Activated CD8-positive, alpha-beta memory T cell treated with anti-CD3 and anti-CD28 coated beads, Interleukin-2, amount 50 U/mL, for 4 hours (primary cell): ENCODE measurements at regions not wholly inside any gene's neighbourhood (a gene's known extent, or its start where the extent isn't known, plus 50 kb on each side); places are given as distances from the start of the nearest gene placed in this dataset.
"Not testable (repeated sequence)": the region's sequence is repeated elsewhere in the genome, so short reads cannot be mapped to it uniquely, and the experiment has no call there.

Experiments used
- DNase-seq: peaks from one replicate; pipeline ENCODE4 v3.0.0-alpha.2; 2020

- no peak for DNase-seq
Observed at GRCh38 chr22:48498526-48499331, 1328.9 kb downstream of the BRD1 start.

GRCh38 chr22:48497743-48498520 lies 1329.7 kb downstream of the BRD1 start:
- not testable (repeated sequence) for DNase-seq

GRCh38 chr22:48496987-48497650 lies 1330.6 kb downstream of the BRD1 start:
- no peak for DNase-seq

GRCh38 chr22:48496226-48496845 lies 1331.3 kb downstream of the BRD1 start:
- no peak for DNase-seq

GRCh38 chr22:48495751-48496080 lies 1332.0 kb downstream of the BRD1 start:
- DNase-seq, result peak; percentile 4

- peak; percentile 5 for DNase-seq
Observed at GRCh38 chr22:48494968-48495750, 1332.5 kb downstream of the BRD1 start.

GRCh38 chr22:48494256-48494967 lies 1333.3 kb downstream of the BRD1 start:
- no peak for DNase-seq

- peak; percentile 2 for DNase-seq
Observed at GRCh38 chr22:48493733-48494132, 1333.9 kb downstream of the BRD1 start.

- peak; percentile 14 for DNase-seq
Observed at GRCh38 chr22:48492366-48493320, 1335.0 kb downstream of the BRD1 start.

GRCh38 chr22:48491451-48491941 lies 1336.2 kb downstream of the BRD1 start:
- DNase-seq, result peak; percentile 1

- no peak for DNase-seq
Observed at GRCh38 chr22:48490500-48491411, 1336.9 kb downstream of the BRD1 start.

- DNase-seq, result no peak
Observed at GRCh38 chr22:48489551-48490499, 1337.8 kb downstream of the BRD1 start.

- DNase-seq, result no peak
Observed at GRCh38 chr22:48488611-48489511, 1338.8 kb downstream of the BRD1 start.

GRCh38 chr22:48488149-48488551 lies 1339.5 kb downstream of the BRD1 start:
- DNase-seq, result no peak

GRCh38 chr22:48486558-48486957 lies 1341.1 kb downstream of the BRD1 start:
- DNase-seq, result no peak

GRCh38 chr22:48486134-48486532 lies 1341.5 kb downstream of the BRD1 start:
- no peak for DNase-seq
